H1 (cell line): ENCODE measurements at regions not wholly inside any gene's neighbourhood (a gene's known extent, or its start where the extent isn't known, plus 50 kb on each side); places are given as distances from the start of the nearest gene placed in this dataset.

ENCODE experiments used
- CEBPB ChIP-seq: IDR thresholded peaks from 2 replicates; pipeline ENCODE4 v1.6.1; 2012; ENCODE audit warnings: low read depth, low read length
- CTCF ChIP-seq, 3 experiments: IDR thresholded peaks; 1 replicate in 2 of 3; 2 replicates in 1 of 3; pipeline versions ENCODE4 v1.5.1 to v1.6.1; 2011; ENCODE audit warnings: low read length in 3 of 3, mild to moderate bottlenecking in 3 of 3, inconsistent platforms in 2 of 3, low read depth in 1 of 3, moderate library complexity in 1 of 3; ENCODE audit not compliant: insufficient read depth in 1 of 3; ENCODE audit errors: control extremely low read depth in 1 of 3
- EP300 ChIP-seq, 2 experiments: IDR thresholded peaks; 1 replicate in 1 of 2; 2 replicates in 1 of 2; pipeline ENCODE4 v1.6.1; 2011 to 2012; ENCODE audit warnings: low read depth in 2 of 2, low read length in 2 of 2, mild to moderate bottlenecking in 2 of 2, borderline replicate concordance in 1 of 2, inconsistent platforms in 1 of 2, moderate library complexity in 1 of 2
- EZH2 ChIP-seq: fragments of 200-600 bp; sonication (generic); IDR thresholded peaks from 2 replicates; pipeline ENCODE4 v1.7.1; 2012; ENCODE audit warnings: low read depth, mild to moderate bottlenecking, moderate library complexity, low read length, inconsistent platforms; ENCODE audit not compliant: severe bottlenecking
- JUND ChIP-seq: IDR thresholded peaks from 2 replicates; pipeline ENCODE4 v1.6.1; 2011; ENCODE audit warnings: mild to moderate bottlenecking, improper control_type of control experiment, low read length
- KDM5A ChIP-seq: fragments of 200-600 bp; IDR thresholded peaks from 2 replicates; pipeline ENCODE4 v1.7.1; 2012; ENCODE audit warnings: mild to moderate bottlenecking, low read length, inconsistent platforms, mixed read lengths
- POLR2A ChIP-seq, 2 experiments: IDR thresholded peaks; 1 replicate in 1 of 2; 2 replicates in 1 of 2; pipeline ENCODE4 v1.6.1; 2011; ENCODE audit warnings: low read depth in 2 of 2, low read length in 2 of 2, mild to moderate bottlenecking in 2 of 2; ENCODE audit errors: control extremely low read depth in 1 of 2
- RNF2 ChIP-seq: fragments of 200-900, 300-1000 bp; sonication (generic); IDR thresholded peaks from 2 replicates; pipeline ENCODE4 v1.7.1; 2016; ENCODE audit warnings: borderline replicate concordance, low read depth, mild to moderate bottlenecking, antibody characterized with exemption, low read length; ENCODE audit not compliant: poor library complexity, severe bottlenecking; ENCODE audit errors: missing control alignments
- SIN3A ChIP-seq, 2 experiments: IDR thresholded peaks in 1 of 2; conservative IDR thresholded peaks in 1 of 2; 2 replicates each; pipeline ENCODE4 v1.6.1; 2011 to 2012; ENCODE audit warnings: low read length in 2 of 2, improper control_type of control experiment in 1 of 2, low read depth in 1 of 2, mild to moderate bottlenecking in 1 of 2
- TAF1 ChIP-seq: IDR thresholded peaks from 2 replicates; pipeline ENCODE4 v1.6.1; 2011; ENCODE audit warnings: mild to moderate bottlenecking, low read depth, low read length
- TCF12 ChIP-seq: IDR thresholded peaks from 2 replicates; pipeline ENCODE4 v1.6.1; 2011; ENCODE audit warnings: low read depth, mild to moderate bottlenecking, low read length

GRCh38 chr6:71531006-71531405 is 242.4 kb downstream of the OGFRL1 start:
- TF ChIP-seq EP300 (IDR thresholded peaks at IDR 0.05; ENCODE audit: borderline replicate concordance in 1 of 2, low read depth in 2 of 2, low read length in 2 of 2): no peak
- no peak for TF ChIP-seq CTCF (IDR thresholded peaks at IDR 0.05; ENCODE audit: control extremely low read depth in 1 of 3, insufficient read depth in 1 of 3, low read depth in 1 of 3, low read length in 3 of 3)
- TF ChIP-seq KDM5A: no peak
- TF ChIP-seq EZH2: no peak
- no peak for TF ChIP-seq TAF1
- no peak for TF ChIP-seq JUND
- no peak for TF ChIP-seq POLR2A (IDR thresholded peaks at IDR 0.05; ENCODE audit: control extremely low read depth in 1 of 2, low read depth in 2 of 2, low read length in 2 of 2)
- no peak for TF ChIP-seq TCF12
- no peak for TF ChIP-seq RNF2
- TF ChIP-seq CEBPB: no peak
- no peak for TF ChIP-seq SIN3A (conservative IDR thresholded peaks at IDR 0.05 in 1 of 2, IDR thresholded peaks at IDR 0.05 in 1 of 2; ENCODE audit: low read depth in 1 of 2, low read length in 2 of 2)
